H9 (cell line): ENCODE measurements at regions not wholly inside any gene's neighbourhood (a gene's known extent, or its start where the extent isn't known, plus 50 kb on each side); places are given as distances from the start of the nearest gene placed in this dataset.

ENCODE experiments used
- DNase-seq: peaks from one replicate; pipeline ENCODE4 v3.0.0-alpha.2; 2017
- H2AFZ ChIP-seq: one replicate; pipeline ENCODE4 v1.6.1; 2013; ENCODE audit warnings: mild to moderate bottlenecking, low read length, control low read depth, moderate library complexity
- H2AK5ac ChIP-seq: 2 replicates; pipeline ENCODE4 v1.6.1; 2013; ENCODE audit warnings: low read length, control low read depth, mixed read lengths; ENCODE audit not compliant: insufficient read length
- H2BK120ac ChIP-seq: one replicate; pipeline ENCODE4 v1.6.1; 2013; ENCODE audit warnings: low read depth, mild to moderate bottlenecking, low read length, control low read depth, inconsistent platforms; ENCODE audit not compliant: poor library complexity, severe bottlenecking
- H2BK12ac ChIP-seq: 2 replicates; pipeline ENCODE4 v1.6.1; 2013; ENCODE audit warnings: low read length, control low read depth, mixed read lengths, low read depth; ENCODE audit not compliant: insufficient read length
- H2BK15ac ChIP-seq: 2 replicates; pipeline ENCODE4 v1.6.1; 2013; ENCODE audit warnings: low read depth, low read length, control low read depth
- H2BK20ac ChIP-seq: one replicate; pipeline ENCODE4 v1.6.1; 2013; ENCODE audit warnings: low read depth, mild to moderate bottlenecking, low read length, control low read depth, inconsistent platforms; ENCODE audit not compliant: poor library complexity, severe bottlenecking
- H2BK5ac ChIP-seq: 2 replicates; pipeline ENCODE4 v1.6.1; 2013; ENCODE audit warnings: low read length, control low read depth, mixed read lengths; ENCODE audit not compliant: insufficient read length
- H3K14ac ChIP-seq: 2 replicates; pipeline ENCODE4 v1.6.1; 2013; ENCODE audit warnings: low read length, control low read depth; ENCODE audit not compliant: insufficient read depth
- H3K18ac ChIP-seq: 2 replicates; pipeline ENCODE4 v1.6.1; 2013; ENCODE audit warnings: low read depth, mild to moderate bottlenecking, mixed read lengths, low read length, control low read depth; ENCODE audit not compliant: insufficient read length
- H3K23ac ChIP-seq: 2 replicates; pipeline ENCODE4 v1.6.1; 2013; ENCODE audit warnings: low read length, control low read depth, mixed read lengths, low read depth; ENCODE audit not compliant: insufficient read length
- H3K23me2 ChIP-seq: 2 replicates; pipeline ENCODE4 v1.6.1; 2013; ENCODE audit warnings: low read depth, mild to moderate bottlenecking, mixed read lengths, low read length, control low read depth; ENCODE audit not compliant: insufficient read length, poor library complexity, severe bottlenecking
- H3K27ac ChIP-seq: 2 replicates; pipeline ENCODE4 v1.5.1; 2013; ENCODE audit warnings: low read length, control low read depth, mixed read lengths, low read depth; ENCODE audit not compliant: insufficient read length
- H3K27me3 ChIP-seq: 2 replicates; pipeline ENCODE4 v1.6.1; 2013; ENCODE audit warnings: low read length, control low read depth, inconsistent platforms; ENCODE audit not compliant: insufficient read depth
- H3K4ac ChIP-seq: 2 replicates; pipeline ENCODE4 v1.6.1; 2013; ENCODE audit warnings: low read depth, mild to moderate bottlenecking, control low read depth, inconsistent platforms, low read length, moderate library complexity
- H3K4me1 ChIP-seq: 2 replicates; pipeline ENCODE4 v1.6.1; 2013; ENCODE audit warnings: low read length, control low read depth, inconsistent platforms; ENCODE audit not compliant: insufficient read depth
- H3K4me2 ChIP-seq: 2 replicates; pipeline ENCODE4 v1.6.1; 2013; ENCODE audit warnings: low read length, control low read depth, mixed read lengths; ENCODE audit not compliant: insufficient read length, insufficient read depth
- H3K56ac ChIP-seq: 2 replicates; pipeline ENCODE4 v1.6.1; 2013; ENCODE audit warnings: low read depth, mild to moderate bottlenecking, mixed read lengths, low read length, control low read depth; ENCODE audit not compliant: insufficient read length
- H3K79me1 ChIP-seq: 2 replicates; pipeline ENCODE4 v1.6.1; 2013; ENCODE audit warnings: low read depth, mild to moderate bottlenecking, moderate library complexity, low read length, control low read depth, inconsistent platforms; ENCODE audit not compliant: insufficient read depth, poor library complexity, severe bottlenecking
- H3K79me2 ChIP-seq: 2 replicates; pipeline ENCODE4 v1.6.1; 2013; ENCODE audit warnings: low read length, control low read depth, inconsistent platforms; ENCODE audit not compliant: insufficient read depth
- H3K9ac ChIP-seq: 2 replicates; pipeline ENCODE4 v1.6.1; 2013; ENCODE audit warnings: low read length, control low read depth, mixed read lengths; ENCODE audit not compliant: insufficient read length; ENCODE audit errors: extremely low read depth
- H3K9me3 ChIP-seq: one replicate; pipeline ENCODE4 v1.6.1; 2013; ENCODE audit warnings: low read depth, low read length, inconsistent platforms; ENCODE audit not compliant: control insufficient read depth
- H3T11ph ChIP-seq: one replicate; pipeline ENCODE4 v1.6.1; 2013; ENCODE audit warnings: mild to moderate bottlenecking, low read length, control low read depth, inconsistent platforms
- H4K20me1 ChIP-seq: one replicate; pipeline ENCODE4 v1.6.1; 2013; ENCODE audit not compliant: control insufficient read depth, insufficient read length, insufficient read depth
- H4K5ac ChIP-seq: 2 replicates; pipeline ENCODE4 v1.6.1; 2013; ENCODE audit warnings: low read depth, mild to moderate bottlenecking, mixed read lengths, low read length, control low read depth; ENCODE audit not compliant: insufficient read length
- H4K8ac ChIP-seq: replicated peaks from 2 replicates; pipeline ENCODE4 v1.6.1; 2013; ENCODE audit warnings: low read length, control low read depth, mixed read lengths, low read depth; ENCODE audit not compliant: insufficient read length
- H4K91ac ChIP-seq: 2 replicates; pipeline ENCODE4 v1.6.1; 2013; ENCODE audit warnings: low read depth, mild to moderate bottlenecking, moderate library complexity, mixed read lengths, low read length, control low read depth; ENCODE audit not compliant: insufficient read length
- H3K27ac Mint-ChIP-seq, 3 experiments: 2 replicates in 2 of 3; 3 replicates in 1 of 3; pipeline ENCODE4 v1.8.0; 2020 to 2021; ENCODE audit warnings: mixed read lengths in 3 of 3, mild to moderate bottlenecking in 1 of 3, moderate library complexity in 1 of 3
- H3K27me3 Mint-ChIP-seq: 2 replicates; pipeline ENCODE4 v1.8.0; 2021; ENCODE audit warnings: low read depth, mild to moderate bottlenecking, moderate library complexity, mixed read lengths
- H3K36me3 Mint-ChIP-seq, 3 experiments: 2 replicates in 2 of 3; 3 replicates in 1 of 3; pipeline ENCODE4 v1.8.0; 2020 to 2021; ENCODE audit warnings: low read depth in 3 of 3, mixed read lengths in 3 of 3; ENCODE audit not compliant: insufficient read depth in 1 of 3
- H3K4me1 Mint-ChIP-seq, 2 experiments: 2 replicates each; pipeline ENCODE4 v1.8.0; 2020; ENCODE audit warnings: mixed read lengths in 2 of 2
- H3K4me3 Mint-ChIP-seq, 2 experiments: 2 replicates in 1 of 2; 3 replicates in 1 of 2; pipeline ENCODE4 v1.8.0; 2020 to 2021; ENCODE audit warnings: mild to moderate bottlenecking in 2 of 2, mixed read lengths in 2 of 2, moderate library complexity in 1 of 2
- H3K9me3 Mint-ChIP-seq, 2 experiments: 2 replicates in 1 of 2; 3 replicates in 1 of 2; pipeline ENCODE4 v1.8.0; 2020; ENCODE audit warnings: mild to moderate bottlenecking in 2 of 2, mixed read lengths in 2 of 2, moderate library complexity in 1 of 2
- CTCF ChIP-seq: fragments of 200-600 bp; sonication (generic); conservative IDR thresholded peaks from 3 replicates; pipeline ENCODE4 v1.8.0; 2021; ENCODE audit warnings: antibody characterized with exemption, mild to moderate bottlenecking
- WGBS: extraction: QIAGEN DNeasy Blood & Tissue Kit; methylation state at CpG from one replicate; pipeline ENCODE4 v1.1.7; 2013; ENCODE audit warnings: missing lambda C conversion rate, low lambda C conversion rate, mixed read lengths; ENCODE audit not compliant: insufficient read length; ENCODE audit errors: extremely low coverage; 5-methylcytosine and 5-hydroxymethylcytosine counted together

GRCh38 chr19:29309637-29310036, 96.7 kb upstream of the UQCRFS1 start:
- Histone ChIP-seq H3K4me1 (peaks cover 8% of the 10 kb centered on the region; the same call in 1 of the 2 replicates), H2AFZ (no peak overlapping the region), H3K79me1 (no peaks in the 10 kb centered on the region), H4K5ac (no peak overlapping the region), H3K56ac (no peak overlapping the region), H2BK15ac (no peak overlapping the region), H3K79me2 (no peaks in the 10 kb centered on the region), H2BK20ac (no peak overlapping the region), H4K20me1 (no peaks in the 10 kb centered on the region), H3K9me3 (no peaks in the 10 kb centered on the region), H3T11ph (no peak overlapping the region), H3K23me2 (no peaks in the 10 kb centered on the region), H2BK12ac (no peak overlapping the region), H3K4me2 (peak overlapping the region; percentile 34), H2BK5ac (no peak overlapping the region), H4K91ac (no peak overlapping the region), H3K27me3 (no peaks in the 10 kb centered on the region), H3K18ac (peak overlapping the region; percentile 14), H4K8ac (no peak overlapping the region), H3K4ac (no peak overlapping the region), H3K14ac (no peak overlapping the region), H3K27ac (no peak overlapping the region), H2AK5ac (no peak overlapping the region), H3K9ac (no peak overlapping the region), H2BK120ac (no peak overlapping the region), H3K23ac (no peak overlapping the region)
- no peak for TF ChIP-seq CTCF
- peaks cover 62% of the 10 kb centered on the region for H3K27me3 Mint-ChIP-seq
- peak overlapping the region in 1 of 2 experiments; percentile 66; a peak in 4 of 5 replicates for H3K4me3 Mint-ChIP-seq
- no peaks in the 10 kb centered on the region for H3K36me3 Mint-ChIP-seq
- no peak overlapping the region for H3K27ac Mint-ChIP-seq
- H3K4me1 Mint-ChIP-seq: peaks cover 32 to 42% of the 10 kb centered on the region in 2 experiments
- H3K9me3 Mint-ChIP-seq: no peaks in the 10 kb centered on the region; a peak in 1 of 5 replicates
- DNase-seq: no peak
- WGBS: no CpG with 5 or more reads among the region's 9 CpGs
